ENCODE measurements at regions not wholly inside any gene's neighbourhood (a gene's known extent, or its start where the extent isn't known, plus 50 kb on each side); places are given as distances from the start of the nearest gene placed in this dataset.

DNA sequence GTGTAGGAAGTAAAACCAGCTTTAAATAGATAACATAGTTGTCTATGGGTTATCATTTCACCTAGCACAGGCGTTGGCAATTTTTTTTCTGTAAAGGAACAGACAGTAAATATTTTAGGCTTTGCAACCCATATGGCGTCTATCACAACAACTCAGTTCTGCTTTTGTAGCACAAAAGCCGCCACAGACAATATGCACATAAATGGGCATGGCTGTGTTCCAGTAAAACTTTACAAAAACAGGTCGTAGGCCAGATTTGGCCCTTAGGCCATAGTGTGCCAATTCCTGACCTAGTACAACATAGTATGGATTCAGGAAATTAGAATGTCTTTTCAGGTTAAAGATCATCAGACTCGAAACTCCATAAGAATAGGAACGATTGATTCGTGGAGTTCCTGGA is 265.3 kb upstream of the GK2 start:
- TF ChIP-seq, protein P1, sequence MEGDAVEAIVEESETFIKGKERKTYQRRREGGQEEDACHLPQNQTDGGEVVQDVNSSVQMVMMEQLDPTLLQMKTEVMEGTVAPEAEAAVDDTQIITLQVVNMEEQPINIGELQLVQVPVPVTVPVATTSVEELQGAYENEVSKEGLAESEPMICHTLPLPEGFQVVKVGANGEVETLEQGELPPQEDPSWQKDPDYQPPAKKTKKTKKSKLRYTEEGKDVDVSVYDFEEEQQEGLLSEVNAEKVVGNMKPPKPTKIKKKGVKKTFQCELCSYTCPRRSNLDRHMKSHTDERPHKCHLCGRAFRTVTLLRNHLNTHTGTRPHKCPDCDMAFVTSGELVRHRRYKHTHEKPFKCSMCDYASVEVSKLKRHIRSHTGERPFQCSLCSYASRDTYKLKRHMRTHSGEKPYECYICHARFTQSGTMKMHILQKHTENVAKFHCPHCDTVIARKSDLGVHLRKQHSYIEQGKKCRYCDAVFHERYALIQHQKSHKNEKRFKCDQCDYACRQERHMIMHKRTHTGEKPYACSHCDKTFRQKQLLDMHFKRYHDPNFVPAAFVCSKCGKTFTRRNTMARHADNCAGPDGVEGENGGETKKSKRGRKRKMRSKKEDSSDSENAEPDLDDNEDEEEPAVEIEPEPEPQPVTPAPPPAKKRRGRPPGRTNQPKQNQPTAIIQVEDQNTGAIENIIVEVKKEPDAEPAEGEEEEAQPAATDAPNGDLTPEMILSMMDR (IDR thresholded peaks at IDR 0.05), result no peak
- TF ChIP-seq POLR2AphosphoS5 (IDR thresholded peaks at IDR 0.05), result no peak
- no peak for TF ChIP-seq POLR2A (IDR thresholded peaks at IDR 0.05)
- no peak for TF ChIP-seq EP300 (IDR thresholded peaks at IDR 0.05)

Data from upper lobe of left lung (tissue), 4 donors.